Epidermal melanocyte (primary cell): ENCODE measurements at regions not wholly inside any gene's neighbourhood (a gene's known extent, or its start where the extent isn't known, plus 50 kb on each side); places are given as distances from the start of the nearest gene placed in this dataset.

Experiments used
- DNase-seq: peaks from one replicate; pipeline ENCODE4 v3.0.0; 2011; ENCODE audit warnings: low spot score; ENCODE audit not compliant: insufficient read length

- DNase-seq = no peak
Measured at GRCh38 chr14:84806622-84807021, 723.3 kb upstream of the FLRT2 start.

DNA sequence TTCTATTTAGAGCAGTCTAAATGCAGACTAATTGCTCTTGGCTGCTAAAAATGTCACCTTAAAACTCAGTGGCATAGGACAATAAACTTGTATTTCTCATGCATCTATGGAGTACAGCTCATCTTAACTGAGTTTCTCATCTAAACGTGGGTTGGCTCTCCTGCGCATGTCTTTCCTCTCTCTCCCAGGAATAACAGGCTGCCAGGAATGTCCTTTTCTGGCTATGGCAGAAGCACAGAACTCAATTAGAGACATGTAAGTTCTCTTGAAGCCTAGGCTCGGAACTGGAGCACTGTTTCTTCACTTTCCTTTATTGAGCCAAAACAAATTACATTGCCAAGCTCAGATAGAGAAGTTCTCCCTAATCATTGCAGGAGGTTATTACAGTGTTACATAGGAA lies 722.3 kb upstream of the FLRT2 start:
- no peak for DNase-seq

GRCh38 chr14:84809158-84809557 lies 720.8 kb upstream of the FLRT2 start:
- no peak for DNase-seq

GRCh38 chr14:84814391-84814790 lies 715.6 kb upstream of the FLRT2 start:
- DNase-seq = no peak

DNA sequence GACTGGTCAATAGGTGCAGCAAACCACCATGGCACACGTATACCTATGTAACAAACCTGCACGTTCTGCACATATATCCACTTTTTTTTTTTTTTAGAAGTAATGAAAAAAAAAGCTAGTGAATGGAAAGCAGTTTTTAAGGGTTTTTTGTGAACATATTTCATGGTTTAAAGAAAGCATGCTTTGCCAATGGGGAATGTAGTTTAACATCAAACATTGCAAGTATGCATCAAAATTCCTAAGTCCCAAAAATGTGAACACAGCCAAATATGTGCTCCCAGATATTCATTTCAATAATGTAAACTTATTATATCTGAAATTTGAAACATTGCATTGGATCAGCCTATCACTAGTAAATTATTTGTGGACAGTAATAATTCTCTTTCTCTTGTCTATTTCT lies 710.4 kb upstream of the FLRT2 start:
- no peak for DNase-seq

- DNase-seq = no peak
Measured at GRCh38 chr14:84825481-84826251, 704.3 kb upstream of the FLRT2 start.

GRCh38 chr14:84826294-84826693 lies 703.6 kb upstream of the FLRT2 start:
- DNase-seq = no peak

DNA sequence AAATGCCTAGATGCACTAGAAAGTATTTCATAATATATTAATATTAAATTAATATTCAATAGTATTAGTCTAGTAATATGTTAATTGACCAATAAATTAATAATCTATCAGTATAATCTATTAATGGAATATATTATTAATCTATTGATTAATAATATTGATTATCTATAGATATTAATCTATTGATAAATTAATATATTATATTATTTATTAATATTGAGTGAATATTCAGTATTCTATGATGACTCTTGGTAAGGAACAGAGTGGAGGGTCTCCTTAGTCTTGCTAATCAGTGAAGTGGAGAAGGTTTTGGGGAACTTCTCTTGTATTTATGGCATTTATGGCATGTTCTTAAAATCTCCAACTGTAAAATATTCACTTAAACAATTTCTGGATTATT lies 679.3 kb upstream of the FLRT2 start:
- no peak for DNase-seq

- no peak for DNase-seq
Measured at GRCh38 chr14:84856751-84857534, 673.0 kb upstream of the FLRT2 start.

DNA sequence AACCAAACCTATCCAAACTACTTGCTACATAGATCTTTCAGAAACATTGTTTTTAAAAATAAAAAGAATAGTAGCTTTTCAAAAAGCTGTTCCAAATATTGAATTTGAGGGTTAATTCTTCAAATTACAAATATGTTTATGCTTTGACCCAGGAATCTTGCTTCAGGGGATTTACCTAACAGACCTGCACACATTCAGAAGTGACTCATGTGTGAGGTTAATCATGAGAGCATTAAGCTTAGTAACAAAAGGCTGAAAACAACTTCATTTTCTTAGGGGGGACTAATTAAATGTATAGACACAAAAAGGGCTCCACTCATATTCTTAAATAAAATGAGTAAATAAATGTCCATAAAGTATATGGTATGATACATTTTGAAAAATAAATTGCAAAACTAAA lies 672.4 kb upstream of the FLRT2 start:
- DNase-seq = no peak

DNA sequence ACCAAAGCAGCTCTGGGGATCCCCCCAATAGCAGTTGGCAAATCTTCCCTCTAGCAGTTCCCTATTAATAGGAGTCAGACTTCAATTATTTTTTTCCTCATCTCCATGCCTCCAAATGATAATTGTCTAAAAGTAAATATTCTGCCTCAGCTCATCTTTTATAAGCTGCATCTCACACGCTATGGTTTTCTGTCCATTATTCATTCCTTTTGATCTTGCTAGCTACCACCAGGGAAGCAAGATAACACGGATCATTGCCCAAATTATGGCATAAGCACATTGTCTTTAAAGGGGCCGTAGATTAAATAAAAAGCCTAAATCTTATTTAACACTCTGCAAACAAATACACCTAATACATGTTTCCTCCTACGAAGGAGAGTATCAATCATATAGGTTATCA lies 670.8 kb upstream of the FLRT2 start:
- no peak for DNase-seq

GRCh38 chr14:84864548-84865271 lies 665.2 kb upstream of the FLRT2 start:
- DNase-seq = no peak

DNA sequence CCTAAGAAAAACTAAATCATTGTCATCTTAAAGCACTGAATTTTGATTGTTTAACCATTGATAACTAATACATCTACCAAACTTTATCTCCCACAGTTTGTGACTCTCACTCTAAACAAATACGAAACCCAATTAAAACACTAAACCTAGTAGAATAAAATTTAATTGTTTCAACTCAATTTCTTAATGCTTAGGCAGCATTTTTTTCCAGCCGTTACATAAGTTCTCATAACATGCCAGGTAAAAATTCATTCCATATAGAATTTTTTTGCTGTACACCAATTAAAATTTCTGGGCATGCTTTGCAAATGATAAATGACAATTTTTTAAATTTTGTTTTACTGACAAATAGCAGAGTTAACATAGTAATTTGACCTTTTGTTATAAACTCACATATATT lies 658.2 kb upstream of the FLRT2 start:
- DNase-seq = no peak

GRCh38 chr14:84874436-84874835 lies 655.5 kb upstream of the FLRT2 start:
- no peak for DNase-seq

DNA sequence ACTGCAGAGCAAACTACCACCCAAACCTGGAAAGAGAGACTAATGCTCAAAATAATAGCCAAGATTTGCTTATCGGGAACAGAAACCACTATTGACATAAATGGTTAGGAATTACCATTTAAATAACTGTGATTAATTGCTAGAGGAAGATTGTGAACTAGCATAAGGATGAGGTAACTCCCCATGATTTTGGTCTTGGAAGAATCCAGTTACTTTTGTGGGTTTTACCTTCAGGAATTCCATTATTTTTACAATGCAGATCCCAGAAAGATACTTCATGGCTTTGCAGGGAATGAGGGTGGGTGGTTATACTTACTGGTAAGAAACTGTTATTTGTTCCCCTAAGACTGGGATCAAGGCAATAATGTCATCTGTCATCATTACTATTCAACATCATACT lies 652.9 kb upstream of the FLRT2 start:
- DNase-seq = no peak

GRCh38 chr14:84882830-84883229 lies 647.1 kb upstream of the FLRT2 start:
- DNase-seq = no peak

DNA sequence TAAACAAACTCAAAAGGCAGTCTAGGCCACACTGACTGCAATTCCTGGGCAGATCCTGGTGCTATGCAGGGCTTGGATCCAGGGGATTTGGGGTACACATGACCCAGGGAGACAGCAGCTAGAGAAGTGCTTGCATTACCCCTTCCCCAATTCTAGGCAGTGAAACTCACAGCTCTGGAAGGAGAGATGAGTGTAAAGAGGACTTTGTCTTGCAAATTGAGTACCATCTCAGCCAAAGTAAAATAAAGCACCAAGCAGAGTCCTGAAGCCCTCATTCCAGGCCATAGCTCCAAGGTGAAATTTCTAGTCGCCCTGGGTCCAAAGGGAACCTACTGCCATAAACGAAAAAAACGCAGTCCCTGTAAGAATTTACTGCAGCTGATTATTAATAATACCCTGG lies 644.9 kb upstream of the FLRT2 start:
- DNase-seq = no peak

GRCh38 chr14:84891404-84891803 lies 638.5 kb upstream of the FLRT2 start:
- DNase-seq = no peak

GRCh38 chr14:84894254-84894653 lies 635.7 kb upstream of the FLRT2 start:
- no peak for DNase-seq

DNA sequence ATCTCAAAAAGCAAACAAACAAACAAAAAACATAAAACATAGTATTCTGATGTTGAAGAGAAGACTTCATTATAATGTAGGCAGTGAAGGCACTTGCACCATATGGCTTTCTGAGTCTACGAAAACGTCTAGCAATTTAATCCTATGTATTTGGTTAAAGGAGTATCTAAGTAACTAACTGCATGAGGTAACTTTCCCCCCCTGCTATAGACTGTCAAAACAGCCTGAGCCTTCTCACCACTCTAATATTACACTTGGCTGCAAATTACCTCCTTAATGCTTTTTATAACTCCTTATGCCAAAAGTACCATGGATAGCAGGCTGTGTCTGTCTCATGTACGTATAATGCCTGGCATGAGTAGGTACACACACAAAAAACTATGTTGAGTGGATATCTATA lies 607.6 kb upstream of the FLRT2 start:
- DNase-seq = no peak

- no peak for DNase-seq
Measured at GRCh38 chr14:84926656-84927055, 603.3 kb upstream of the FLRT2 start.

- DNase-seq = no peak
Measured at GRCh38 chr14:84927096-84927827, 602.7 kb upstream of the FLRT2 start.
